NCI-H526 (cell line): ENCODE measurements at regions not wholly inside any gene's neighbourhood (a gene's known extent, or its start where the extent isn't known, plus 50 kb on each side); places are given as distances from the start of the nearest gene placed in this dataset.

ENCODE experiments used
- DNase-seq, 2 experiments: peaks; one replicate each; lab custom pipeline; 2025; lab: John Stamatoyannopoulos, UW

DNA sequence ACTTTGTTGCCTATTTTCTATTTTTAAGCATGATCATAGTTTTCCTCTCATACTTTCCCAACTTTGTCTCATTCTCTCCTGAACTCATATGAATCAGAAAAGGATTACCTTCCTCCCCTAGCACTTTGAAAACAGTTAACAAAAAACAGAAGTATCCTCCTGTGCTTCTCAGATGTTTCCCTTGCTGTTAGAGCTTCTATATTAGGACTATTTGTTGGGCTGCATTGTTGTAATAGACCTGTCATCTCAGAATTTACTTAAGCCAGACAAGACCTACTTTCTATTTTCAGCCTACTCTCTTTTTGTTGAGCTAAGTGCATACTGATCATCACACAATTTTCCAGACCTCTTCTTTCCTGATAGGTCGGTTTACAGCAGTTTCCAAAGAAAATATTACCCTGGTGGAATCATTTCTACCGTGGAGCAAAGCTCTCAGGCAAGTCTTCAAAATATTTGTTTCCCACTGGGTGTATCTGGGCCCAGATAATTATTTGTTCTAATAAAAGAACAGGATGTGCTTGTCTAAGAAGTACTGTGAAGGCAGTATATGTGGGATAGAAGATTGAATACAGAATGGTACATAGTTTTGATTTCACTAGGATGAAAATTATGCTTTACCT lies 411.9 kb upstream of the KLF6 start:
- no peak for DNase-seq

DNA sequence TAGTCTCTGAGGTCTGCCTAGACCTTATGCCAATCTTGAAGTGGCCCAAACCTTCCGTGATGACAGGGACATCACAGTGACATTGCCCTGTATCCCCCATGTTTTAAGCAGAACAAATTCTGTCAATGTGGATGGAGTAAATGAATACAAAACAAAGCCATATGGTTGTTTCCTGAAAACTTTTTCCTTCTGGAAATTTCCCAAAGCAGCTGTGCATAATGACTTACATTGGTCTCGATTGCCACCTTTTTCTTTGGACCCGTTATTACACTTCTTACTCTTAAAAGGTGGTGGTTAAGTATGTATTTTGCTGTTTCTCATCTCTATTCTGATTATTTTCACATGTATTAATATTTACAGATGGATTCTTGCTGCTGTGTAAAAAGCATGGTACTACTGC lies 411.2 kb upstream of the KLF6 start:
- DNase-seq, result no peak

DNA sequence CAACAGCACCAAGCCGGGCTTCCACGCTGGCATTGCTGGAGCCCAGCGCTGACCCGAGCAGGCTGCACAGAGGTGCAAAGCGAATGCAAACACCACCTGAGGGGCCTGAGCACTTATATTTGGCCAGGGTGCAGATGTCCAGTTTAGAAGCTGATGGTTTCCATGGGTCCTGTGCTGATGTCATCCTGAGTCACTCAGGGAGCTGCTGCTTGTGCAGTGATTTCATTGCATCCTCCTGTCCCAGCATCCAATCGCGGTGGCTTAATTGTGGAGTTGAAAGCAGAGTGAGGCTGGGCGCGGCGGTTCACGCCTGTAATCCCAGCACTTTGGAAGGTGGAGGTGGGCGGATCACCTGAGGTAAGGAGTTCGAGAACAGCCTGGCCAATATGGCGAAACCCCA lies 410.2 kb upstream of the KLF6 start:
- DNase-seq, result no peak

DNA sequence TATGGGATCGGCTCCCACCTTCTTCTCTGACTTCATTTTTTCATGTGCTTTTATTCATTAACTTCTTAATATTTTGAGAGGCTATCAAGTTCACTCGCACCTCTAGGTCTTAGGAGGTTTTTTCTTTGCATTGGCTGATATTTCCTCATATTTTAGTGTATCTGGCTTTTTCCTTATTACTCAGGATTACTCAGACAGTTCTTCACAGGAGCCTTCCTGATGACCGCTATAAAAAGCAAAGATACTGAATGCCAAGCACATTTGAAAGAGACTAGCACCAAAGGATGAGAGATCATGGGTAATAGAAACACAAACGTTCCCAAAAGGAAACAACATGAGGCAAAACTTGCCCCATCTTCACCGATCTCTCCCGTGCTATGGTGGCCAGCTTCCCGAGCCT lies 409.2 kb upstream of the KLF6 start:
- DNase-seq, result no peak

DNA sequence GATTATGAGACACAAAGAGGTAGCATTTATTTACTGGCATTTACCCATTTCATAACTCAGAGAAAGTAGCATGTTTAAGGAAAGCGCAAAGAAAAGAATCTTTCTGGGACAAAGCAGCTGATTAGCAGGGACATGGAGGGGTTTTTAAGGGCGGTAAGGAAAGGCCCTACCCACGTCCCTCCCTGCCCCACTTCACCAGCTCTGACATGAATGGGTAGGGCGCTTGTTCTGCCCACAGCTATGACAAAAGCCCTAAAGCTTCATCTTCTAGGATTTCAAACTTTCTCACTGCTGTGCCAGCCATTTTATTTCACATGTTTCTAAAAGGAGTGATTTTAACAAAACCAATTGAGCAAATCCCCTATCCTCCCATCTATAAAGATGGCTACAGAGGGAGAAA lies 406.9 kb upstream of the KLF6 start:
- no peak for DNase-seq

DNA sequence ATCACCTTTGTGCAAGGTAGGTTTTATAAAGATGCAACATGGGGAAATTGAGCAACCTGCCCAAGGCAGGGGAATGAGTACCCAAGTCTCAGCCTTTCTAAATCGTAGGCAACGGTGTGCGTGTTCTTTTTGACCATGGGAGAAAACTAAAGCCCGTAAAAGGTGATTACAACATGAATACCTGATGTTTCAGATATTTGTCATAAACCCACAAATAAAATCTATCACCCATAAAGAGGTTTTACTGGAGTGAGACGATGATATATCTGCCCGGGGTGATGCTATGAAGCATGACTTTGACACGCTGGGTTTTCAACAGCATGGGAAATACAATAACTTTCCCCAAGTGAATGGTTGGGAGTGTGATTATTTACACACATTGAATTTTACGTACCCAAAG lies 406.3 kb upstream of the KLF6 start:
- no peak for DNase-seq

DNA sequence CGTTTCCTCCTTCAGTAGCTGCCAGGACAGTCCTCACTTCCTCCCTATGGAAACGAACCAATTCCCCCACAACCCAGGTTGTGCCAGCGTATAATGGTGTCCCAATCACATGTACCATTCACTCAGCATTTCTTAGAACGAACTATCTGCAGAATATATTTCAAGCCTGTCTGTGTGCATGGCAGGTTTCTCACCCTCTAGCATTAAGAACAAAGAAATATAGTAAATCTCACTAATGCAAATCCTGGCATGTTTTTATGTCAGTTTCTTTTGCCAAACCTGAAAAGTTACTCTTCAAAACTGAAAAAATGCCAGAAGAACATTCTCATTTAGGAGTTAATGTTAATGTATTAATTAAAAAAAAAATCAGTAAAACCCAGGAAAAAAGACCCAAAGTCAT lies 405.9 kb upstream of the KLF6 start:
- no peak for DNase-seq

DNA sequence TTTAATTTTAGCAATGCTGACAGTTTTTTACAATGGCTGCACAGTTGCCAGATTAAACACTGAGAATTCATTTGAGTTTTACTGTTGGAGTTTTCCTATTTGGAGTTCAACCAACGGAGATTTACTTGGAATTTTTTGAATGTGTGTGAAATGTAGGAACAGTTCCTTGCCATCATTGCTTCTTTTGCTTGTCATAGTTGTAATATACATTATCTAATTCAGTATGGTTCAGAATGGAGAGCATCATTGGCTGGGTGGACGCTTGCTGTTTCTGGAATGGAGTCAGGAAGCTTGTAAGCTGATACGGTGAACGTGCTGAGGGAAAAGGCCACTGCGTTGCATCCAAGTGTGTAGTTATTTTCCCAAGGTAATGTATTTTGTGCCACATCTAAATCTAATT lies 404.3 kb upstream of the KLF6 start:
- no peak for DNase-seq

DNA sequence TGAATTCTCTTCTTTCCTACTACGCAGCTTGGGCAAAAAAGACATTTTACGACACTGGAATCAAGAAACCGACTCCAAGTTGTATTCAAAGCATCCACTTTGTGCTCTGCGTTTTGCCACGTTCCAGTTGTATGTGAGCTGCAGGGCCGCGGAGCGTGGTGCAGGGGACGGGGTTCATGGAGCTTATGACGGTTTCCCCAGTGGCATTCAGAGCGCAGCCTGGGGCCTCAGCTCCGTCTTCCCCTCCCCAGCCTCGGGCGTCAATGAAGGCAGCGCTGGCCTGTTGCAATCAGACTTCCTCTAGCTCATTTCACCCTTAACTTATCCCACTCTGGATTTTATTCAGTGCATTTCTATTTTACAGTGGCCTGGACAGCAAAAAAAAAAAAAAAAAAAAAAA lies 403.4 kb upstream of the KLF6 start:
- DNase-seq, result no peak

DNA sequence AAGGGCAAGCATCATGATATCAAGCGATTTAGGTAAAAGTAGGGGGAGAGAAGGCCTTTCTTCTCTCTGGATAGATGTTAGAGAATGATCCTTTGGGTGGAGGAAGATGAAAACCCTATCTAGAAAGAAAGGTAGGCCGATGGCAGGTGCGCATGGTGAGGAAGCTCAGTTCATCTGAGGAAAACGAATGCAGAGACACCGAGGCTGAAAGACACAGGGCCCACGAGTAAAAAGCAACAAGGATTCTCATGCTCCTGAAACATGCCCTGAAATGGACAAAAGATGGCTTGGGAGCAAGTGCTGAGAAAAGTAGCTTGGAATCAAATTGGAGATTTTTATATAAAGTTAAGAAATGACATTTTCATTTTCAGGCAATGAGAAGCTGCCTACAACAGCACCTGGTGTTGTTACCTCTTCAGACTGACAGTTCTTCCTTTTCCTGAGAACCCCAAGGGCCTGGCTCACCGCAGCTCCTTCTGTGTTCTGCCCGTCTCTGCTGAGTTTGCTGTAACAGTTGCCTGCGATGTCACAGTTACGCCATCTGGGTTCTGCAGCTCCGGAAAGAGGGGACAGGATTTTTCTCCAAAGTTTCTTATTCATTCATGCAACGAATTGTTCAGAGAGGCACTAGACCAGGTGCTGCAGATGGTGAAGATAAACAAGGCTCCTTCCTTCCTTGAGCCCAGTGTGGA lies 402.0 kb upstream of the KLF6 start:
- DNase-seq, result no peak

DNA sequence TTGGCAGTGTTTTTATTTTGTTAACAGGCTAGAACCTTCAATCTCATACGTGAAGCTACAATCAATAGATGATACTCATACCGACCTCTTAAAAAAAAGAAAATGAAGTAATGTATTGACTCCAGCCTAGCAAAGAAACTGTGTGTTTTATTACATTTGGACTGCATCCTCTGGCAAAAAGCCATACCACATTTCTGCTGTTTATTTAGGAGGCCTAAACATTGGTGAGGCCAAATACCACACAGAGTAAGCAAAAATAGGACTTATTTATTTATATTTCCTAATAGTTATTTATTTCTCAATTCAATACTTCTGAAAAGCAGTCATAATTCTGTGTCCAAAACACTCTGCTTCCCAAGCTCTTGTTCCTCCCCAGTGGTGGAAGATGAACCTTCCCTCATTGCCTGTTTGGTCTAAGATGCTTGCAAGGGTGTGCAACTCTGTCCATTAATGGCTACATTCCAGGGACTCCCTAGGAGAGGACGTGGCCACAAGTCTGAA lies 398.8 kb upstream of the KLF6 start:
- no peak for DNase-seq

DNA sequence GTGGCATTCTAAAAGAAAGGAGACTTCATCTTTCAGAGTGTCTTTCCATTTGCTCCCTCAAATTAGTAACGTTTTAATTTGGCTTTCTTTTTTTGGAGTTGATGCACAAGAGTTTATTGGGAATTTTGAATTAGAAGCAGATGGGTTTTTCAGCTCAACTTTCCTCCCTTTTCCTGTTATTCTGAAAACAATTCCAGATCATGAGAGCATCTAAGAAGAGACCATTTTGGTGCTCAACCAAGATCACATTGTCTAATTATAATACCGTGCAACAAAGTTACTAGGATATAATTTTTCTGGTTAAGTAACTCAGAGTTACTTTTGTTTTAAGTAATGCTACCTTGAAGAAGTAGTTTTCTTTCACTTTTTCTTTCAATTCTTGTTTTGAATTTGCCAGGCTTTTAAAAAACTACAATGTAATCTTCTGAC lies 396.6 kb upstream of the KLF6 start:
- DNase-seq, result no peak

DNA sequence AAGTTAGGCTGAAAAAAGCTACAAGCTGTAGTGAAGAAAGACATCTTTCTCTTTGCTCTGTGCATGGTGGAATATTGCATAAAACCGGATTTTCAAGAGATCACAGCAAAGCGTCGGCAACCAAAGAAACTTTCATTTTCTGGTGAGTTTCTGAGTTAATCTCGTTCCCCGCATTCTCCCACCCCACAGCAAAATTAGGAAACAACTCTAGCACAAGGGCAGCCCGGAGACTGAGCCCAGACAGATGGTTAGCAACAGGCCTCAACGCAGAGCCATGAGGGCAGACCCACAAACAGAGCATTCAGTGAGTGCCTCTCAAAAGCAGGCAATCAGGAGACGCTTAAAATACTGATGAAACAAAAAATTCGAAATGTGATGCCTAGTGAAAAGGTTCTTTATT lies 396.1 kb upstream of the KLF6 start:
- DNase-seq, result no peak

DNA sequence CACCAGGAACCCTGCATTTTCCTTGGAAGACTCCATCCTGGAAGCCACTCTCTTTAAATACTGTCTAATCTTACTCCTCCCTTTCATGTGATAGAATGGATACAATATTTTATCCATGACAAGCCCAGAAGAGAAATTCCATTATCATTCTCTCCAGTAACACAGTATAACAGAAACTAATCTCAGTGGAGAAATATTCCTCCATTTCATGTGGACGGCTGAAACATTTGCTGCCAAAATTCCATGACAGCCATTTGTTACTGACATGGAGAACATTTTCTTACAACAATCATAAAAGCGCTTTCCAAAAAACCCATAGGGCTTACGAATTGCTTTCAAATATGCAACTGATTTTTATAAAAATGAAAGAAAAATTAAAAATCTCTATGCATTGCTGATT lies 392.8 kb upstream of the KLF6 start:
- no peak for DNase-seq

DNA sequence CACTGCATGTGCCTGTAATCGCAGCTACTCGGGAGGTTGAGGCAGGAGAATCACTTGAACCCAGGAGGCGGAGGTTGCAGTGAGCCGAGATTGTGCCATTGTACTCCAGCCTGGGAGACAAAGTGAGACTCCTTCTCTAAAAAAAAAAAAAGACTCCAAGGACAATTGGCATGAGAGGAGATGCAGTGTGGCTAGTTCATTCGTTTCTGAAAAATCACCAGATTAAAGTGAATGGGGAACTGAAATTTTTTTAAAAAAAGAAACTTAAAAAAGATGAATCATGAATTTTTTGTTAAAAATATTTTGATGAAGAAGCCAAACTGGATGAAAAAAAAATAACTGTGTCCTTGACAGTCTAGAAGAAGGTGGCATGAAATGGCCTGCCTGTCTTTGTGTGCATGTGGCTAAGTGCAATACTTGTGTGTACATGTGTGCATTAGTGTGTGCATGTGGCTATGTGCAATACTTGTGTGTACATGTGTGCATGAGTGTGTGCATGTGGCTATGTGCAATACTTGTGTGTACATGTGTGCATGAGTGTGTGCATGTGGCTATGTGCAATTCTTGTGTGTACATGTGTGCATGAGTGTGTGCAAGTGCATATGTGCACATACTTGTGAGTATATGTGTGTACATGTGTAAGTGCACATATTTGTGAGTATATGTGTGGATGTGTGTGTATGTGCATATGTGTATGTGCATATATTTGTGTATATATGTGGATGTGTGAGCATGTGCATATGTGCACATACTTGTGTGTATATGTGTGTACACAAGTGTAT lies 391.7 kb upstream of the KLF6 start:
- no peak for DNase-seq

DNA sequence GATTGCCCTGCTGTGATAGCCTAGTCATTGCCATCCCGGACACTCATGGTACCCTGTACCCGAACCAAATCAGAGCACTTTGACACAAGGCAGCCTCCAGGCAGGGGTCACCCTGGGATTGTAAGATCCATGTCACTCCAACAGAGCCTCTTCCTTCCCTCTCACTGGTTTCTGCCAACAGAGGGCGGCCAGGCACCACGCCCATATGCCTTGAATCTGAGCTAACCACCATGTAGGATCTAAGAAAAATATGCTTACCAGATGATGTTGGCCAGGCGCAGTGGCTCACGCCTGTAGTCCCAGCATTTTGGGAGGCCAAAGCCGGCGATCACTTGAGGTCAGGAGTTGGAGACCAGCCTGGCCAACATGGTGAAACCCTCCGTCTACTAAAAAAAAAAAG lies 389.2 kb upstream of the KLF6 start:
- DNase-seq, result peak in 1 of 2 experiments; percentile 39

DNA sequence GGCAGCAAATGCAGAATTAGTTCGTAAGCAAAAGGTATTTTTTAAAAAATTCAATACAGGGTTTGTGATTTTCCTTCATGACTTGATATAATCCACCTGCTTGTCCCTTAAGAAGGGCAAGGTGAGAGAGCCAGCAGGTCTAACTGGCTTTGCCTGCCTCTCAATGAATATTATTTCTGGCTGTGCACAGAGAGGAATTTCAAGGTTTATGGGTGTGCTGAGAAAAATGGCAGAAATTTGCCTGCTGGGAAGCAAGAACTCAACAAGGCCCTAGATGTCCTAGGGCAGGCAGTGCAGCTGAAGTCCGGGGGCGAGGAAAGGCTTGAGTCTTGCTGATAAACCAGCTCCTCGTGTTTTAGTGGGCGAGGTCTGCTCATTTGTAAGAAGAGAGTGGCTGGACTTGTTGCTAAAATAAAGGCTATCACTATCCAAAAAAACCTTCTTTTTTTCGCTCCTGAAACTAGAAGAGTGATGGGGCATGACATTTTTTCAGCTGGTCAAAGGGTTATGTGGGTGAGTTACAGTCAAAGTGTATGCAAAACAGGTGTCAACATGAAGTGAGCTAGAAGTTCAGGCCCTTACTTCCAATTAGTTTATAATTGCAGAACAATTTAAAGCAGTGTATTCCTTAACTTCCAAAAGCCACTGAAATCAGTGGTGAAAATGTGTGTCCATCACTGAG lies 385.8 kb upstream of the KLF6 start:
- DNase-seq, result peak in 1 of 2 experiments; percentile 47

DNA sequence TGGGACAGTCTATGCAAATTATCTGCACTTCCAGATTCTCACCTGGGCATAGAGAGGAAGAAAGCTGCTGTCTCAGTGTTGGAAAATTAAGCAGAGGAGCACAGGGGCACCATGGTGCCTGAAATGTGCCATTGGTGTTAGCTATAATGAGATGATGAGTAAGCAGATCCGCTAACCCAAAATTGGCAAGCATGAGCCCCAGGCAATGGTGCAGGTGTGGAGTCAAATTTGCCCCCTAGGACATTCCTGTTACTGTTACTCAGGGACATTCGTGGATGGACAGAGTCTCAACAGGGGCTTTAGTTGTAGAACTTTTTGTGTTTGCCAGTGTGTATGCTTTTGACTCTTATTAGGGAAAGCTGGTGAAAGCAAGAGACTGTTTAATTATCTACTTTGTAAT lies 385.2 kb upstream of the KLF6 start:
- DNase-seq, result no peak

DNA sequence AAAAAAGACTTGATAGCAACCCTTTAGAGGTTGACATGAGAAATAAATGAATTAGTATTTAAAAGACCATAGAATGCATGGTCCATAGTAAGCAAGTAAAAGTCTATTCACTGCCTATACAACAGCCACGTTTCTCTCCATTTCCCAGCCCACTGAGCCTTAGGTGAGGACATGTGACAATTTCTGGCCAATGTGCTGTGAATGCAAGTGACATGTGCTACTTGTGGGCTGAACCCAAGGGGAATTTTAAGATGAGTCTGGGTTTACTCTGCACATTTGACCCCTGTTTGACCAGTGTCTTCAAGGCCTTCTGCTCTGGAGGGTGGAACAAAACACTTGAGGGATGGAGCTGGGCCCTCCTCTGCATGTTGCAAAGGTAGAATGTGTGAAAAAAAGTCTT lies 384.4 kb upstream of the KLF6 start:
- no peak for DNase-seq

DNA sequence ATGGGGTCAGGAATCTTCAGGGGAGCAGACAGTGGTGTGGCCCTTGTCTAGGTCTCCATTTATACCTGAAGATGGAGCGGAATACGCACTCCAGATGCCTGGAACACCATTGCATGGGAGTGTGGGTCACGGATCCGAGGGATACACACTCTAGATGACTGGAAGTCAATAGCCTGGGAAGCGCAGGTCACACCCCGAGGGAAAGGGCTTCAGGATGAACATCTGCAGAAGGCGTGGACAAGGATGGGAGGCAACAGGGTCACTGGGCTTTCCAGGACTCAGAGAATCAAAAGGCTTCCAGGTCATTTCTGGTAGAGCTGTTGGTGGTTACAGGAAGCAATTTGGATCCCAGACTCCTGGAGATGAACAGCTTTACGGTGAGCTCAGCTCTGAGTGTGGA lies 382.2 kb upstream of the KLF6 start:
- DNase-seq, result no peak

DNA sequence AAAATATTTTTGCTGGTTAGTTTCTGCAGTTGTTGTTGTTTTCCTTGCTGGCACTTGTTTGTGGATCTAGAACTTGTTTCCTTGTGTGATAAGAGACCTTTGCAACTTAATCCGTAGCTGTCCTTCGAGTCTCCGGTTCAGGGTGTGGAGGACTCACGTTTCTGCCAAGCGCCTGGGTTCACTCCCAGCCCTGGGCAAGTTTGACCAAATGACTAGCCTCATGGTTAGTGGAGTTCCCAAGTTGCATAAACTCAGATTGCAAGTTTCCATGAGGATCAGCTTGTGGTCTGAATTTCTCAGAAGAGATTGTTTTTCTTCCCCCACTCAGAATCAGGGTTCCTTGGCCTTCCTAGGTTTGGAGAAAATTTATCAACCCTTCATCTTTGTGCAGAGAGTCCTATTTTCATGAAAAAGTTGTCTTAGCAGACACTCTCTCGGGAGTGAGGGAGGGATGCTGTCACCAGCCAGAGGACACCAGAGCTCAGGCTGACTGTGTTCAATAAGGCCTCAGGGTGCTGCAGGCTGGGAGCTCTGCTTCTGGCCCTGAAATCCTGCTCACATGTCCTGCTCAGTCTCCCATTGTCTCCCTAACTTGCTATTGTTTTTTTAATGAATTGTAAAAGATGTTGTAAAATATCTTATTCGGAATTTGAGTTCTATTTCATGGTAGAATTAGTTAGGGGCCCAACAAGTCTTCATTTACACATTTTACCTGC lies 377.7 kb upstream of the KLF6 start:
- DNase-seq, result no peak

DNA sequence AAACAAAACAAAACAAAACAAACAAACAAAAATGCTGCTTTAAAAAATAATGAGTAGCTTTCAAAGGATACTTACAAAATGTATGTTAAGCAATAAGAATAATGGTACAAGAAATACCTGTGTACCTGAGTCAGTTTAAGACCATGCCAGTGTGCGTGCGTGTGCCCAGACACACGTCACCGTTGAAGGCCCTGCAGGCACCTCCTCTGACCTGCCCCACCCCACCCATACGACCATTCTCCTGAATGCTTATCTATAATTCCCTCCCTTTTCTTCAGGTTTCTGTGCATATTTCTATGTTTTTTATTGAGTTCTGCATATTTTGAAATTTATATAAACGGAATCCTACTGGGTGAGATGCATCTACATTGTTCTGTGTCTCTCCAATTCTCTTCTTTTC lies 374.2 kb upstream of the KLF6 start:
- no peak for DNase-seq
